HEK293 (cell line): ENCODE measurements at regions not wholly inside any gene's neighbourhood (a gene's known extent, or its start where the extent isn't known, plus 50 kb on each side); places are given as distances from the start of the nearest gene placed in this dataset.

ENCODE experiments used
- ATF2 ChIP-seq: fragments of 450-650 bp; formaldehyde crosslinking; IDR thresholded peaks from 2 replicates; pipeline ENCODE4 v1.5.1; 2016; ENCODE audit warnings: missing biosample characterization, missing genetic modification characterization, low read depth
- CTCF ChIP-seq: fragments of 450-650 bp; formaldehyde crosslinking; IDR thresholded peaks from 2 replicates; pipeline ENCODE4 v1.5.1; 2016; ENCODE audit warnings: missing biosample characterization, missing genetic modification characterization
- ELK4 ChIP-seq: IDR thresholded peaks from 2 replicates; pipeline ENCODE4 v1.6.1; 2011; ENCODE audit warnings: mild to moderate bottlenecking, low read depth, low read length, borderline replicate concordance
- HOXA7 ChIP-seq: sonication (generic); formaldehyde crosslinking; IDR thresholded peaks from 2 replicates; pipeline ENCODE4 v1.8.1; 2022; ENCODE audit warnings: missing genetic modification reagents, borderline replicate concordance
- PRDM10 ChIP-seq: fragments of 450-650 bp; formaldehyde crosslinking; IDR thresholded peaks from 2 replicates; pipeline ENCODE4 v1.5.1; 2016; ENCODE audit warnings: missing biosample characterization, missing genetic modification characterization
- TRIM28 ChIP-seq: IDR thresholded peaks from 2 replicates; pipeline ENCODE4 v1.6.1; 2011; ENCODE audit warnings: low read length, control low read depth, borderline replicate concordance
- ZFP3 ChIP-seq: fragments of 450-650 bp; formaldehyde crosslinking; IDR thresholded peaks from 2 replicates; pipeline ENCODE4 v1.5.1; 2016; ENCODE audit warnings: low read depth, missing biosample characterization, missing genetic modification characterization
- ZNF10 ChIP-seq: fragments of 450-650 bp; formaldehyde crosslinking; IDR thresholded peaks from 2 replicates; pipeline ENCODE4 v1.5.1; 2017; ENCODE audit warnings: missing biosample characterization, missing genetic modification characterization
- ZNF18 ChIP-seq: fragments of 450-650 bp; formaldehyde crosslinking; IDR thresholded peaks from 2 replicates; pipeline ENCODE4 v1.5.1; 2016; ENCODE audit warnings: missing biosample characterization, missing genetic modification characterization
- ZNF350 ChIP-seq: fragments of 450-650 bp; formaldehyde crosslinking; IDR thresholded peaks from 2 replicates; pipeline ENCODE4 v1.5.0; 2017; ENCODE audit warnings: missing biosample characterization, mild to moderate bottlenecking, missing genetic modification characterization
- ZNF362 ChIP-seq: fragments of 450-650 bp; formaldehyde crosslinking; IDR thresholded peaks from 2 replicates; pipeline ENCODE4 v1.5.1; 2016; ENCODE audit warnings: missing biosample characterization, missing genetic modification characterization

GRCh38 chr2:111668274-111668616, 215.7 kb downstream of the ANAPC1 start:
- TF ChIP-seq CTCF = no peak
- no peak for TF ChIP-seq ATF2 (tag by site-specific recombination)
- no peak for TF ChIP-seq ZNF18 (tag by site-specific recombination)
- TF ChIP-seq PRDM10 (tag by site-specific recombination) = no peak
- no peak for TF ChIP-seq ZNF362 (tag by site-specific recombination)
- TF ChIP-seq ZNF350 (tag by site-specific recombination) = no peak
- TF ChIP-seq ZNF10 = no peak
- no peak for TF ChIP-seq ZFP3 (tag by site-specific recombination)
- TF ChIP-seq HOXA7 (CRISPR knock-in tag) = no peak
- no peak for TF ChIP-seq ELK4
- TF ChIP-seq TRIM28 = no peak
